GM12878 (cell line): ENCODE measurements at regions not wholly inside any gene's neighbourhood (a gene's known extent, or its start where the extent isn't known, plus 50 kb on each side); places are given as distances from the start of the nearest gene placed in this dataset.
"Not testable (repeated sequence)": the region's sequence is repeated elsewhere in the genome, so short reads cannot be mapped to it uniquely, and the experiment has no call there.

ENCODE experiments used
- ATAC-seq: fragments of 200-7000 bp; cut with Tn5 transposase; 3 replicates; pipeline ENCODE4 v1.9.1; 2020; ENCODE audit warnings: mild to moderate bottlenecking, moderate library complexity
- BruUV-seq: library from RNA; stranded (reverse); fragments of 400-500 nt; replicated peaks from 2 replicates; lab custom pipeline; 2021; lab: Mats Ljungman, UMichigan
- CTCF ChIA-PET: fragments of 300-600 bp; sonication (Branson Sonifier 250); formaldehyde crosslinking; extraction: SDS; loops from one replicate; lab custom pipeline; 2021; ENCODE audit warnings: inconsistent platforms; lab: Yijun Ruan, JAX
- POLR2A ChIA-PET: fragments of 350-600 bp; formaldehyde crosslinking; extraction: SDS; loops from one replicate; lab custom pipeline; 2021; ENCODE audit warnings: inconsistent platforms; lab: Charles Lee
- RAD21 ChIA-PET: fragments of 300-600 bp; sonication (Branson Sonifier 250); formaldehyde crosslinking; loops from one replicate; lab custom pipeline; 2023; ENCODE audit warnings: antibody characterized with exemption; ENCODE audit not compliant: unreplicated experiment; lab: Charles Lee
- SMC1A ChIA-PET: fragments of 300-600 bp; sonication (Branson Sonifier 250); formaldehyde crosslinking; loops from one replicate; lab custom pipeline; 2023; ENCODE audit not compliant: unreplicated experiment, uncharacterized antibody; lab: Charles Lee
- DNase-seq: peaks from one replicate; pipeline ENCODE4 v3.0.0-alpha.2; 2011; ENCODE audit warnings: low read depth, low spot score
- FAIRE-seq: peaks from 3 replicates; lab custom pipeline; 2011; peaks lifted over from hg19 to GRCh38; lab: Jason Lieb, UNC
- H2AFZ ChIP-seq: 2 replicates; pipeline ENCODE4 v1.6.0; 2011; ENCODE audit warnings: low read depth, low read length, control low read depth; ENCODE audit not compliant: control insufficient read depth
- H3K27ac ChIP-seq: 2 replicates; pipeline ENCODE4 v1.5.1; 2011; ENCODE audit warnings: control low read depth; ENCODE audit not compliant: control insufficient read depth, insufficient read depth
- H3K27me3 ChIP-seq, 2 experiments: replicated peaks in 1 of 2; 2 replicates each; pipeline versions ENCODE4 v1.6.0 to v1.6.1; 2011; ENCODE audit warnings: low read length in 1 of 2; ENCODE audit not compliant: control insufficient read depth in 2 of 2, insufficient read depth in 2 of 2
- H3K36me3 ChIP-seq, 2 experiments: 2 replicates each; pipeline ENCODE4 v1.5.1; 2011; ENCODE audit warnings: low read length in 1 of 2; ENCODE audit not compliant: control insufficient read depth in 2 of 2, insufficient read depth in 2 of 2
- H3K4me1 ChIP-seq: 2 replicates; pipeline ENCODE4 v1.6.1; 2011; ENCODE audit warnings: mild to moderate bottlenecking, low read length, moderate library complexity, mixed read lengths; ENCODE audit not compliant: control insufficient read depth, insufficient read depth
- H3K4me2 ChIP-seq: 2 replicates; pipeline ENCODE4 v1.6.0; 2011; ENCODE audit warnings: control low read depth; ENCODE audit not compliant: control insufficient read depth, insufficient read depth
- H3K4me3 ChIP-seq: fragments of 200-600 bp; sonication (generic); 2 replicates; pipeline ENCODE4 v1.5.1; 2016
- H3K79me2 ChIP-seq: 2 replicates; pipeline ENCODE4 v1.6.0; 2011; ENCODE audit warnings: low read length; ENCODE audit not compliant: control insufficient read depth, insufficient read depth
- H3K9ac ChIP-seq: 2 replicates; pipeline ENCODE4 v1.8.0; 2011; ENCODE audit warnings: low read length, control low read depth, mixed read lengths; ENCODE audit not compliant: control insufficient read depth, insufficient read depth
- H3K9me3 ChIP-seq: replicated peaks from 3 replicates; pipeline ENCODE4 v1.5.1; 2011; ENCODE audit warnings: mild to moderate bottlenecking, low read length; ENCODE audit not compliant: control insufficient read depth, insufficient read depth
- H4K20me1 ChIP-seq: 2 replicates; pipeline ENCODE4 v1.6.0; 2011; ENCODE audit not compliant: control insufficient read depth, insufficient read depth
- WGBS: methylation state at CpG from one replicate; pipeline ENCODE4 v1.1.6; 2016; ENCODE audit warnings: low lambda C conversion rate; ENCODE audit not compliant: insufficient replicate concordance, insufficient coverage; ENCODE audit errors: missing lambda C conversion rate; 5-methylcytosine and 5-hydroxymethylcytosine counted together
- in situ Hi-C: fragments of 300-500 bp; cut with MboI; formaldehyde crosslinking; loops from 9 replicates; pipeline ENCODE4 v1.14.3; 2018; ENCODE audit warnings: mixed read lengths
- intact Hi-C: fragments of 100-400 bp; cut with micrococcal nuclease; formaldehyde crosslinking; loops from one replicate; pipeline ENCODE4 v1.14.2; 2022; ENCODE audit not compliant: unreplicated experiment

- H3K36me3 ChIP-seq, H3K4me1 ChIP-seq, in situ Hi-C loops, H3K79me2 ChIP-seq, CTCF ChIA-PET, H3K9ac ChIP-seq, H3K27ac ChIP-seq, H4K20me1 ChIP-seq, H3K4me3 ChIP-seq, RAD21 ChIA-PET, intact Hi-C loops, H3K27me3 ChIP-seq, DNase-seq, POLR2A ChIA-PET, ATAC-seq, H3K4me2 ChIP-seq, SMC1A ChIA-PET, BruUV-seq, H3K9me3 ChIP-seq, FAIRE-seq, H2AFZ ChIP-seq: not testable (repeated sequence)
- 43% methylated on average over 6 of the region's 7 CpGs for WGBS
Observed at GRCh38 chr21:14015841-14016240, 194.9 kb downstream of the LIPI start.

- H3K4me3 ChIP-seq, H3K4me2 ChIP-seq, H3K36me3 ChIP-seq, H3K27me3 ChIP-seq, H4K20me1 ChIP-seq, DNase-seq, RAD21 ChIA-PET, POLR2A ChIA-PET, in situ Hi-C loops, FAIRE-seq, intact Hi-C loops, H3K9me3 ChIP-seq, BruUV-seq, ATAC-seq, H3K4me1 ChIP-seq, H3K79me2 ChIP-seq, CTCF ChIA-PET, H3K9ac ChIP-seq, H2AFZ ChIP-seq, H3K27ac ChIP-seq: not testable (repeated sequence)
- SMC1A ChIA-PET, result interaction anchor here (0.6 kb wide), 1 partner anchor 57 kb away, joined by 3 read pairs; no protein-coding TSS in a partner anchor
- WGBS, result 52% methylated on average over 18 of the region's 18 CpGs
Observed at GRCh38 chr21:14013623-14014498, 196.9 kb downstream of the LIPI start.
